BE2C (cell line): ENCODE measurements at regions not wholly inside any gene's neighbourhood (a gene's known extent, or its start where the extent isn't known, plus 50 kb on each side); places are given as distances from the start of the nearest gene placed in this dataset.

ENCODE experiments used
- DNase-seq: peaks from one replicate; pipeline ENCODE4 v3.0.0-alpha.2; 2020
- H3K27me3 ChIP-seq: fragments of 250-450 bp; sonication (Bioruptor Pico); 2 replicates; pipeline ENCODE4 v1.5.1; 2020; ENCODE audit warnings: mild to moderate bottlenecking
- H3K36me3 ChIP-seq: fragments of 250-450 bp; sonication (Bioruptor Pico); 2 replicates; pipeline ENCODE4 v1.5.1; 2020; ENCODE audit warnings: mild to moderate bottlenecking
- H3K4me1 ChIP-seq: fragments of 250-450 bp; sonication (Bioruptor Pico); 2 replicates; pipeline ENCODE4 v1.5.1; 2020
- H3K4me3 ChIP-seq: 2 replicates; pipeline ENCODE4 v1.5.1; 2011; ENCODE audit warnings: low read depth, low read length
- H3K9me3 ChIP-seq: fragments of 250-450 bp; sonication (Bioruptor Pico); 2 replicates; pipeline ENCODE4 v1.5.1; 2020
- TF ChIP-seq, protein P1 (sequence below): IDR thresholded peaks from 2 replicates; pipeline ENCODE4 v1.5.1; 2012; ENCODE audit warnings: mild to moderate bottlenecking, low read depth, low read length

DNA sequence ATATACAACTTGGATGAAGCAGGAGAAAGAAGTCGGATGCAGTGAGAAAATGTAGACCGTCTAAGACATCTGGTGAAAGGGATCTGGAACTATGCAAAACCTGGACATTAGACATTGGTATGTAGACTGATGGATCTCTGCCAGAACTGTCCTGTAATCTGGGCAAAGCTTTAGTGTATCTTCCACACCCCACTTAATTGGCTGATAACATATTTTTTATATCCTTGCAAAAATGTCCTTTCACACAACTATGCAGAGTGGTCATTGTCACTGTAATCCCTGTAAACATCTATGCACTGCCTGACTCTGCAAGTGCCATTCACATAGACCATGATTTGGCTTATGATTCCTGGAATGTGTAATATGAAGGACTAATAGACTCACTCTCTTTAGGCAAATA, 163.1 kb downstream of the TUSC7 start:
- peaks cover 5% of the 10 kb centered on the region; the same call in 1 of the 2 replicates for H3K4me1 ChIP-seq
- no peak for DNase-seq
- no peaks in the 10 kb centered on the region for H3K36me3 ChIP-seq
- H3K4me3 ChIP-seq: no peak overlapping the region
- TF ChIP-seq, protein P1, sequence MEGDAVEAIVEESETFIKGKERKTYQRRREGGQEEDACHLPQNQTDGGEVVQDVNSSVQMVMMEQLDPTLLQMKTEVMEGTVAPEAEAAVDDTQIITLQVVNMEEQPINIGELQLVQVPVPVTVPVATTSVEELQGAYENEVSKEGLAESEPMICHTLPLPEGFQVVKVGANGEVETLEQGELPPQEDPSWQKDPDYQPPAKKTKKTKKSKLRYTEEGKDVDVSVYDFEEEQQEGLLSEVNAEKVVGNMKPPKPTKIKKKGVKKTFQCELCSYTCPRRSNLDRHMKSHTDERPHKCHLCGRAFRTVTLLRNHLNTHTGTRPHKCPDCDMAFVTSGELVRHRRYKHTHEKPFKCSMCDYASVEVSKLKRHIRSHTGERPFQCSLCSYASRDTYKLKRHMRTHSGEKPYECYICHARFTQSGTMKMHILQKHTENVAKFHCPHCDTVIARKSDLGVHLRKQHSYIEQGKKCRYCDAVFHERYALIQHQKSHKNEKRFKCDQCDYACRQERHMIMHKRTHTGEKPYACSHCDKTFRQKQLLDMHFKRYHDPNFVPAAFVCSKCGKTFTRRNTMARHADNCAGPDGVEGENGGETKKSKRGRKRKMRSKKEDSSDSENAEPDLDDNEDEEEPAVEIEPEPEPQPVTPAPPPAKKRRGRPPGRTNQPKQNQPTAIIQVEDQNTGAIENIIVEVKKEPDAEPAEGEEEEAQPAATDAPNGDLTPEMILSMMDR: no peak
- H3K9me3 ChIP-seq: no peaks in the 10 kb centered on the region
- no peaks in the 10 kb centered on the region for H3K27me3 ChIP-seq

DNA sequence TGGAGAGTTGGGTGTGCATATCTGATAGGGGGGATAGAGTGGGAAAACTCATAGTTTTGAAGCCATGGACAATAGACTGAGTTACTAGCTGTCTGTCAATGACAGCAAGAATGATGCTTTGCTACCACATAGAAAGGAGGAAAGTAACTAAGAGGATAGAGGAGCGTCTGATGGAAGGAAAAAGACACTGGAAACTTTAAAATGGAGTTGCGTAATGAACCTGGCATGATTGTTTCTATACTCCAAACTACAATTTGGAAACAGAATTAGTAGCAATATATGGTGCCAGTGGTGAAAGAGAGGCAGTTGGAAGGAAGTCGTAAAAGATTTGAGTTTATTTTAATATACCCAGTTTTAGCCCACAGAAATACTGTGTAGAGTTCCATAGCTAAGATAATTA, 163.6 kb downstream of the TUSC7 start:
- no peak overlapping the region for H3K4me3 ChIP-seq
- TF ChIP-seq, protein P1: no peak
- DNase-seq: no peak
- no peaks in the 10 kb centered on the region for H3K36me3 ChIP-seq
- H3K9me3 ChIP-seq: no peaks in the 10 kb centered on the region
- peaks cover 5% of the 10 kb centered on the region; the same call in 1 of the 2 replicates for H3K4me1 ChIP-seq
- H3K27me3 ChIP-seq: no peaks in the 10 kb centered on the region

DNA sequence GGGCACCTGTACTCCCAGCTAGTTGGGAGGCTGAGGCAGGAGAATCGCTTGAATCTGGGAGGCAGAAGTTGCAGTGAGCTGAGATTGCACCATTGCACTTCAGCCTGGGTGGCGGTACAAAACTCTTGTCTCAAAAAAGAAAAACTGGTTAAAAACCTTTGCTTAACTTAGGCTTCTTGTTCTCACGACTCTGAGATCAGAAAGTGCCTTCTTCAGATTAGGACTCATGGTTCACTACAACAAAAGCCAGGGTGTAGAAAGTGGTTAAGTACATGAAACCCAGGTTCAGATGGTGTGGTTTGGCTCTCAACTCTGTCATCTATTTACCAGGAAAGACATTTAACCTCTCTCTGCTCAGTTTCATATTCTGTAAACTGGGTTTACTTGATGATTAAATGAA, 168.4 kb downstream of the TUSC7 start:
- no peak for DNase-seq
- Histone ChIP-seq H3K27me3 (no peaks in the 10 kb centered on the region), H3K9me3 (no peaks in the 10 kb centered on the region), H3K4me3 (no peak overlapping the region), H3K4me1 (peaks cover 4% of the 10 kb centered on the region), H3K36me3 (no peaks in the 10 kb centered on the region)
- TF ChIP-seq, protein P1: no peak

DNA sequence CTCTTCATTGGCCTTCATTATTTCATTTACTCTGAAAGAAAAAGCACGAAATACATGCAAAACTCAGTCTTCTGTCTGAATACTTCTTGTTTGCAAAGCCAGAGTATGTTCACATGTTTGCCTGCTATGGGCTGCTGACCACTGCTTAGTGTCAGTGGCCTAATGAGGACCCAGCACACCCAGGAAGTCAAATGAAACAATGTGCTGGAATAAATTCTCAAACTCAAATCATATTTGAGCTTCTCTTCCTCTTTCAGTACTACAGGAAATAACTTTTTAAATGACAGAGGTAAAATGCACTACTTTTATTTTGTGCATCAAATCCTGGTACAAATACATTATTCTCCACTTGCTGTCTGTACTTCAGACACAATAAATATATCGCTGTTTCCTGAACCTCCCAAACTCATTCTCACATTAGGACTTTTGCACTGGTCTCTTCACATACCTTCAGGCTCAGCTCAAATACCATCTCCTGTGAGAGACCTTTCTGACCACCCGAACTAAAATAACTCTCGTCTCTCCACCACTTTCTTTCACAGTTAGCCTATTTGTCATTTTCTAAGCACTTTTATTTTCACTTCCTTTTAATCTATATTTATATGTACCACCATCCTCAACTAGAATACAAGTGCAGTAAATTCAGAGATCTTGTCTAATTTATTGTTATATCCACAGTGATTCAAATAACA, 176.8 kb downstream of the TUSC7 start:
- no peaks in the 10 kb centered on the region for H3K36me3 ChIP-seq
- no peak for DNase-seq
- H3K4me1 ChIP-seq: no peaks in the 10 kb centered on the region
- H3K9me3 ChIP-seq: no peaks in the 10 kb centered on the region
- H3K27me3 ChIP-seq: no peaks in the 10 kb centered on the region
- TF ChIP-seq, protein P1: no peak
- H3K4me3 ChIP-seq: no peak overlapping the region

DNA sequence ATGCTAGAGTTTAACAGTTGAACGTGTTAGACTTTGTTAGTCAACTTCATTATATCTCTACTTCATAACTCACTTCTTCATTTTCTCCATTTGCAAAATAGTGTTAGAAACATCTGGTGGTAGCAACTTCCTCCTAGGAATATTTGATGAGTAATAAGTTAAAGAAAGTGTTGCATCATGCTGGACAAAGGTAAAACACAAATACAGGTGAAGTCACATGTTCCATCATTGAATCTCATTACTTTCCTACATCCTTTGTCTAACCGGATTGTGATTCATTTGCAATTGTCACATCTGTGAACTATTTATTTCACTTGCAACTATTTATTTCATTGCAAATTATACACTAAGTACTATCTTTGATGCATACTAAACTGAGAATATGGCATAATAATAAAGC, 186.5 kb downstream of the TUSC7 start:
- DNase-seq: no peak
- H3K4me3 ChIP-seq: no peak overlapping the region
- no peaks in the 10 kb centered on the region for H3K9me3 ChIP-seq
- H3K27me3 ChIP-seq: no peaks in the 10 kb centered on the region
- TF ChIP-seq, protein P1: no peak
- peaks cover 20% of the 10 kb centered on the region for H3K4me1 ChIP-seq
- no peaks in the 10 kb centered on the region for H3K36me3 ChIP-seq

DNA sequence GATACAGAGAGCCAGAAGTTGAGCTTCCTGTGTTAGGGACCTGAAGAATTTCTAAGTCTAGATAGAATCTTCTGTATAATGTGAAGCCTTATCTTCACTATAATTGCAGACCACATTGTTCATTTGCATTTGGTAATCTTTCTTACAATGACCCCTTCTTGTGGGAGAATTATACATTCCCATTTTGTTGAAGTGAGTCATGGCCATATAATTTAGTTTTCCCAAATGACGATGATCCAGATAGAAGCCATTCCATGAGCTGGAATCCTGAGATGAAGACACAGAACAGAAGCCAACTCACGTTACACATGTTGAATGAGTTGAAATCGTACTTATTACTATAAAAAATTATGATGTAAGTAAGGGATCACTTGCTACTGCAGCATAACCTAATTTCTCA, 187.8 kb downstream of the TUSC7 start:
- Histone ChIP-seq H3K4me1 (peaks cover 20% of the 10 kb centered on the region), H3K9me3 (no peaks in the 10 kb centered on the region), H3K27me3 (no peaks in the 10 kb centered on the region), H3K4me3 (no peak overlapping the region), H3K36me3 (no peaks in the 10 kb centered on the region)
- TF ChIP-seq, protein P1: no peak
- DNase-seq: no peak
